SH-SY5Y (cell line): ENCODE measurements at regions not wholly inside any gene's neighbourhood (a gene's known extent, or its start where the extent isn't known, plus 50 kb on each side); places are given as distances from the start of the nearest gene placed in this dataset.

ENCODE experiments used
- GATA2 ChIP-seq: IDR thresholded peaks from 2 replicates; pipeline ENCODE4 v1.6.1; 2011; ENCODE audit warnings: mild to moderate bottlenecking, low read depth, low read length
- GATA3 ChIP-seq: IDR thresholded peaks from 2 replicates; pipeline ENCODE4 v1.6.1; 2011; ENCODE audit warnings: low read depth, mild to moderate bottlenecking, low read length, moderate library complexity

GRCh38 chr16:52742608-52743170, 195.7 kb upstream of the TOX3 start:
- TF ChIP-seq GATA2, result no peak
- no peak for TF ChIP-seq GATA3
